ENCODE measurements at regions not wholly inside any gene's neighbourhood (a gene's known extent, or its start where the extent isn't known, plus 50 kb on each side); places are given as distances from the start of the nearest gene placed in this dataset.
"Not testable (repeated sequence)": the region's sequence is repeated elsewhere in the genome, so short reads cannot be mapped to it uniquely, and the experiment has no call there.

DNA sequence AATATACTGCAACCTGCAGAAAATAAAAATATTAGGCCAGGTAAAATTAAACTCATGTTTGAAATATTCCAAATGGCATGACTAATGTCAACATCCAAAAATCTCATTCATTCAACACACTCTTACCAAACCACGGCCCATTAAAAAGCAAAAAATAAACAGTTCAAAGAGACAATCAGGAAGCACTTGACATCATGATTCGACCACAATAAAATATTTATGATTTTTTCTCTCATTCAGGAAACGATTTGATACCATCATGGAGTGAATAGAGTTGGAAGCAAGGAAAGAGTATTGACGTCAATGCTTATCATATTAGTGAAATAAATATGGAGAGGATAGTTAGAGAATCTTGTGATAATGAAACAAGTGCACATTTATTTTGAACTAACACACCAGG, 354.1 kb downstream of the KCNJ2 start:
- Histone ChIP-seq H3K27me3 (replicated peaks; ENCODE audit: control insufficient read depth, insufficient read depth, low read length, poor library complexity, severe bottlenecking) (no peaks in the 10 kb centered on the region), H3K4me1 (ENCODE audit: control insufficient read depth, insufficient read depth, low read length, poor library complexity, severe bottlenecking) (no peaks in the 10 kb centered on the region), H3K36me3 (ENCODE audit: control insufficient read depth, insufficient read depth, low read length) (no peaks in the 10 kb centered on the region), H3K4me3 (ENCODE audit: insufficient read depth, low read depth, low read length, poor library complexity, severe bottlenecking) (no peak overlapping the region), H3K27ac (ENCODE audit: insufficient read depth, low read length, poor library complexity, severe bottlenecking) (no peak overlapping the region), H3K9me3 (ENCODE audit: control insufficient read depth, low read length) (no peaks in the 10 kb centered on the region)
- DNase-seq = no peak

DNA sequence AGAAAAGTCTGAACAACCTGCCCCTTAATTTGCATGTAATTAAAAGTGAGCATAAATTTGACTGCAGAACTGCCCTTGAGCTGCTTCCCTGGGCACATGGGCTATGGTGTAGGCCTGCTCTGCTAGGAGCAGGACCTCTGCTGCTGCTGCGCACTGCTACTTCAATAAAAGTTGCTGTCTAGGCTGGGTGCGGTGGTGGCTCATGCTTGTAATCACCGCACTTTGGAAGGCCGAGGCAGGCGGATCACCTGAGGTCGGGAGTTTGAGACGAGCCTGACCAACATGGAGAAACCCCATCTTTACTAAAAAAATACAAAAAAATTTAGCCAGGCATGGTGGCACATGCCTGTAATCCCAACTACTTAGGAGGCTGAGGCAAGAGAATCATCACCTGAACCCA, 355.7 kb downstream of the KCNJ2 start:
- not testable (repeated sequence) for H3K9me3 ChIP-seq (ENCODE audit: control insufficient read depth, low read length); H3K4me1 ChIP-seq (ENCODE audit: control insufficient read depth, insufficient read depth, low read length, poor library complexity, severe bottlenecking); H3K4me3 ChIP-seq (ENCODE audit: insufficient read depth, low read depth, low read length, poor library complexity, severe bottlenecking); H3K36me3 ChIP-seq (ENCODE audit: control insufficient read depth, insufficient read depth, low read length); H3K27me3 ChIP-seq (replicated peaks; ENCODE audit: control insufficient read depth, insufficient read depth, low read length, poor library complexity, severe bottlenecking); H3K27ac ChIP-seq (ENCODE audit: insufficient read depth, low read length, poor library complexity, severe bottlenecking); DNase-seq

DNA sequence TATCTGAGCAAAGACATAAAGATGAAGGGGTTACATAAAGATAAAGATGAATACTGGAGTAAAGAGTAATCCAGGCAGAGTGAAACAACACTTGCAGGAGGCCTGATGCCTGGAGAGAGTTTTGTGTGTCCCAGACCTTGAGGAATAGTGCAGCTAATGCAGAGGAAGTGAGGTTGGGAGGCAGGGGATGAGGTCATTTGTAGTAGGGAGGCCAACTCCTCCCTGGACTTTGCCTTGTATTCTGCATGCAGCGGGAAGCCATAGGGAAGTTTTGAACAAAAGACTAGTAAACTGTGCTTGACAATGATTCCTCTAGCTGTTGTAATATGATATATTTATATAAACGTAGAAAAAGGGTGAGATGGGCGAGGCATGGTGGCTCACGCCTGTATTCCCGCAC, 356.6 kb downstream of the KCNJ2 start:
- no peak for DNase-seq

DNA sequence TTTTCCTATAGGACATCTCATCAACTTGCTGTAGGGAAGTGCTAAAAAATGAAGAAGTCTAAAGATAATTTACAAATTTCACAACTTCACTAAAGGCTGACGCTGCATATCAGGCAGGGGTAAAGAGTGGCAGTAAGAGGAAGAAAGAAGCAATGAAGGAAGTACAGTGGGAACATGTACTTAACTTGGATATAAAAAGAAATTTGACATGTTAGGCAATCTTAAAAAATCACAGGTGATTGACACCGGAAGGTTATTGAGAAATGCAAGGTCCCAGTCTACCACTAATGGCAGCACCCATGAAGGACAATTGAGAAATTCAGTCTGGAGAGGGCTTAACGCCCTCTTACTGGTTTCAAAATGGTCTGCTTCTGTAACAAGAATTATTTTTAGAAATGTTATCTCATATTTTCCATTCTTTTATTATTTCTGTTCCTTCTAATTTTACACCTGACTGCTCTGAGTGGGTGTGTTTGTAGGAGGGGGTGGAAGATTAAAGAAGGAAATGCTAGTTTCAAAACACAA, 358.1 kb downstream of the KCNJ2 start:
- H3K4me3 ChIP-seq (ENCODE audit: insufficient read depth, low read depth, low read length, poor library complexity, severe bottlenecking) = no peak overlapping the region
- H3K36me3 ChIP-seq (ENCODE audit: control insufficient read depth, insufficient read depth, low read length) = no peaks in the 10 kb centered on the region
- H3K27ac ChIP-seq (ENCODE audit: insufficient read depth, low read length, poor library complexity, severe bottlenecking) = no peak overlapping the region
- no peaks in the 10 kb centered on the region for H3K27me3 ChIP-seq (replicated peaks; ENCODE audit: control insufficient read depth, insufficient read depth, low read length, poor library complexity, severe bottlenecking)
- no peaks in the 10 kb centered on the region for H3K4me1 ChIP-seq (ENCODE audit: control insufficient read depth, insufficient read depth, low read length, poor library complexity, severe bottlenecking)
- no peak for DNase-seq
- H3K9me3 ChIP-seq (ENCODE audit: control insufficient read depth, low read length) = no peaks in the 10 kb centered on the region

More for the DNA sequence above, 356.6 kb downstream of the KCNJ2 start:
- no peak overlapping the region for H3K4me3 ChIP-seq (ENCODE audit: insufficient read depth, low read depth, low read length, poor library complexity, severe bottlenecking)
- H3K27me3 ChIP-seq (replicated peaks; ENCODE audit: control insufficient read depth, insufficient read depth, low read length, poor library complexity, severe bottlenecking) = no peaks in the 10 kb centered on the region
- no peaks in the 10 kb centered on the region for H3K36me3 ChIP-seq (ENCODE audit: control insufficient read depth, insufficient read depth, low read length)
- no peaks in the 10 kb centered on the region for H3K4me1 ChIP-seq (ENCODE audit: control insufficient read depth, insufficient read depth, low read length, poor library complexity, severe bottlenecking)
- H3K27ac ChIP-seq (ENCODE audit: insufficient read depth, low read length, poor library complexity, severe bottlenecking) = no peak overlapping the region
- H3K9me3 ChIP-seq (ENCODE audit: control insufficient read depth, low read length) = no peaks in the 10 kb centered on the region

DNA sequence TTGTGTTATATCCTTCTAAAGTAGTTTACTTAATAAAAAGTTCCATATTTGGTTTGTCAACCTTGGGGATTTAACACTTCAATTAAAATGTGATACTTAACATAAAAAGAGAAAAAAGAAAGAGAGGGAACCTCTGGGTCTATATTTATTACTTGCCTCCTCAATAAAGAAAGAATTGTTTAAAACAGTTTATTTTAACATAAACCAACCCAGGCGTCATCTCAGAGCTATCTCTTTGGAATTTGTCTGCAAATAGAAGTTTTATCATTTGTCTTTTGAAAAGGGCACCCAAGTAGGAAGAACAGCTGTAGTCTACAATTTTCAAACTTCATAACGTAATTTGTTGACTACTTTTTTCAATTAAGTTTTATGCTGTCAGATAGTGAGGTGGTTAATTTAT, 364.1 kb downstream of the KCNJ2 start:
- Histone ChIP-seq H3K27me3 (replicated peaks; ENCODE audit: control insufficient read depth, insufficient read depth, low read length, poor library complexity, severe bottlenecking) (no peaks in the 10 kb centered on the region), H3K4me3 (ENCODE audit: insufficient read depth, low read depth, low read length, poor library complexity, severe bottlenecking) (no peak overlapping the region), H3K27ac (ENCODE audit: insufficient read depth, low read length, poor library complexity, severe bottlenecking) (no peak overlapping the region), H3K9me3 (ENCODE audit: control insufficient read depth, low read length) (no peaks in the 10 kb centered on the region), H3K4me1 (ENCODE audit: control insufficient read depth, insufficient read depth, low read length, poor library complexity, severe bottlenecking) (no peaks in the 10 kb centered on the region), H3K36me3 (ENCODE audit: control insufficient read depth, insufficient read depth, low read length) (no peaks in the 10 kb centered on the region)
- no peak for DNase-seq

DNA sequence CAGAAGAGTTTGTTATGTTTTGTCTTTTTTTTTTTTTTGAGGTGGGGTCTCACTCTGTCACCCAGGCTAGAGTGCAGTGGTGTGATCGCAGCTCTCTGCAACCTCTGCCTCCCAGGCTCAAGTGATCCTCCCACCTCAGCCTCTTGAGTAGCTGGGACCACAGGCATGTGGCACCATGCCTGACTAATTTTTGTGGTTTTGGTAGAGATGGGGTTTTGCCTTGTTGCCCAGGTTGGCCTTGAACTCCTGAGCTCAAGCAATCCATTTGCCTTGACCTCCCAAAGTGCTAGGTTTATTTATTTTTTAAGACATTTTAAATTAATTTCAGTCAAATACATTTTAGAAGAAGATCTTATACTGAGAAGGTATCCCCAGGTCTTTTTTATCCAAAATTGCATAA, 366.7 kb downstream of the KCNJ2 start:
- no peaks in the 10 kb centered on the region for H3K4me1 ChIP-seq (ENCODE audit: control insufficient read depth, insufficient read depth, low read length, poor library complexity, severe bottlenecking)
- H3K9me3 ChIP-seq (ENCODE audit: control insufficient read depth, low read length) = no peaks in the 10 kb centered on the region
- no peak overlapping the region for H3K27ac ChIP-seq (ENCODE audit: insufficient read depth, low read length, poor library complexity, severe bottlenecking)
- no peaks in the 10 kb centered on the region for H3K36me3 ChIP-seq (ENCODE audit: control insufficient read depth, insufficient read depth, low read length)
- DNase-seq = no peak
- H3K4me3 ChIP-seq (ENCODE audit: insufficient read depth, low read depth, low read length, poor library complexity, severe bottlenecking) = no peak overlapping the region
- H3K27me3 ChIP-seq (replicated peaks; ENCODE audit: control insufficient read depth, insufficient read depth, low read length, poor library complexity, severe bottlenecking) = no peaks in the 10 kb centered on the region

DNA sequence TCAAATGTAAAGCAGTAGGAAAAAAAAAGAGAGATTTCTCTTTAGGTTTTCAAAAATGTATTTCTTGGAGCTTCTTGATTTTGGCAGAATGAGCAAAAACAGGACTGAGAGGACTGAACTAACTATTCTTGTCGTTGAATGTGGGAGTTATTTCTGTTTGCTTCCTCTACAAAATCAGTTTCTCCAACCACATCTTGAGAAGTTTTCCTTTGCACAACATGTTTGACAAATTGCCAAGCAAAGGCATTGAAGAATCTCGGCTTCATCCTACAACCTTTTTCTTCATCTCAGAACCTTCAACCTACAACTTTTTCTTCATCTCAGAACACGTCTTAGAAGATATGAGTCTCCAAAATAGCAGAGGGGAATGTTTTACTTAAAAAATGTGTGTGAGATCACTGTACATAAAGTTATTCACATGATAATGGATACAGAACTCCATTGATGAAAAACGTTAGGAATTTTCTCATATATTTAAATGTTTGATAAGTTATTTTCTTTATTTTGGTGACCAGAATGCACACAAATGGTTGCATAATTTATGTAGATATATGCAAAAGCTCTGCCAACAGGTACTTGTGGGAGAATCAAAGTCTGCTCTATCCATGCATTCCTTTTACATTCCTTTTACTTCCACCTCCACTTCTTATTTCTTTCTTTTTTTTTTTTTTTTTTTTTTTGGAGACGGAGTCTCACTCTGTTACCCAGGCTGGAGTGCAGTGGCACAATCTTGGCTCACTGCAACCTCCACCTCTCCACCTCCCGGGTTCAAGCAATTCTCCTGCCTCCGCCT, 370.0 kb downstream of the KCNJ2 start:
- Histone ChIP-seq H3K4me1 (ENCODE audit: control insufficient read depth, insufficient read depth, low read length, poor library complexity, severe bottlenecking) (no peaks in the 10 kb centered on the region), H3K27me3 (replicated peaks; ENCODE audit: control insufficient read depth, insufficient read depth, low read length, poor library complexity, severe bottlenecking) (no peaks in the 10 kb centered on the region), H3K27ac (ENCODE audit: insufficient read depth, low read length, poor library complexity, severe bottlenecking) (no peak overlapping the region), H3K4me3 (ENCODE audit: insufficient read depth, low read depth, low read length, poor library complexity, severe bottlenecking) (no peak overlapping the region), H3K36me3 (ENCODE audit: control insufficient read depth, insufficient read depth, low read length) (no peaks in the 10 kb centered on the region), H3K9me3 (ENCODE audit: control insufficient read depth, low read length) (no peaks in the 10 kb centered on the region)
- no peak for DNase-seq

DNA sequence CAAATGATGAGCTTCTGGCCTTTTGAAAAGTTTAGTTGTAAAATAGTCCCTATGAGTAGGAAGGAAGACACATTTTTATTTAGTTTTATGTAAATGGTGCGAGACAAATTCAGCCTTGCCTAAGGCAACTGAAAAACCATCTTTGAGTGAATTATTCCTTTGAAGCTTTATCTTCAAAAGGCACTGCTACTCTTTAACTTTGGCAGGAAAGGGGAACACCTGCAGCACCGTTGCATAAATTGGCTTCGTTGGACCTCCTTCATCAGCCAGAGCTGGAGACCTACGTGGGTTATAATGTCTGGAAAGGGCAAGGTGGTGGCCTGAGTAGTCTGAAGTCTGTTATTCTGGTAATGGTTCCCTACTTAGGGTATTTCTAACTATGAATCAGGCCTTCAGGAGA, 373.5 kb downstream of the KCNJ2 start:
- no peak for DNase-seq
- H3K27ac ChIP-seq (ENCODE audit: insufficient read depth, low read length, poor library complexity, severe bottlenecking) = no peak overlapping the region
- no peaks in the 10 kb centered on the region for H3K4me1 ChIP-seq (ENCODE audit: control insufficient read depth, insufficient read depth, low read length, poor library complexity, severe bottlenecking)
- H3K4me3 ChIP-seq (ENCODE audit: insufficient read depth, low read depth, low read length, poor library complexity, severe bottlenecking) = no peak overlapping the region
- H3K27me3 ChIP-seq (replicated peaks; ENCODE audit: control insufficient read depth, insufficient read depth, low read length, poor library complexity, severe bottlenecking) = no peaks in the 10 kb centered on the region
- H3K9me3 ChIP-seq (ENCODE audit: control insufficient read depth, low read length) = no peaks in the 10 kb centered on the region
- H3K36me3 ChIP-seq (ENCODE audit: control insufficient read depth, insufficient read depth, low read length) = no peaks in the 10 kb centered on the region

DNA sequence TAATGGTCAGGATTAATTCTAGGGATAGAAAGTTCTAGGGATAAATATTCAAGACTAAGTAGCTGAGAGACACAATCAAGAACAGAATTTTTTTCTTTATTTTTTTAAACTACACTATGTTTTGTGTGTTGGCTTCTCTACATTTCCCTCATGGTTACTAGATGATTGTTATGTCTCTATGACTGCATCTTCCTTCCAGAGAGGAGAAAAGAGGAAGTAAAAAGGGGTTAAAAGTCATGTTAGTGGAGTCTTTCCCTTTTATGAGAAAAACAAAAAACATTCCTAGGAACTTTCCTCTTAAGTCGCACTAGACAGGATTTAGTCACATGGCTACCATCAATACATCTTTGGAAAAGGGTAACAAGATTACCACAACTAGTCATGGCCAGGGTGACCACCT, 375.0 kb downstream of the KCNJ2 start:
- DNase-seq = no peak
- H3K4me1 ChIP-seq (ENCODE audit: control insufficient read depth, insufficient read depth, low read length, poor library complexity, severe bottlenecking) = no peaks in the 10 kb centered on the region
- H3K36me3 ChIP-seq (ENCODE audit: control insufficient read depth, insufficient read depth, low read length) = no peaks in the 10 kb centered on the region
- H3K9me3 ChIP-seq (ENCODE audit: control insufficient read depth, low read length) = no peaks in the 10 kb centered on the region
- no peak overlapping the region for H3K4me3 ChIP-seq (ENCODE audit: insufficient read depth, low read depth, low read length, poor library complexity, severe bottlenecking)
- no peaks in the 10 kb centered on the region for H3K27me3 ChIP-seq (replicated peaks; ENCODE audit: control insufficient read depth, insufficient read depth, low read length, poor library complexity, severe bottlenecking)
- H3K27ac ChIP-seq (ENCODE audit: insufficient read depth, low read length, poor library complexity, severe bottlenecking) = no peak overlapping the region

DNA sequence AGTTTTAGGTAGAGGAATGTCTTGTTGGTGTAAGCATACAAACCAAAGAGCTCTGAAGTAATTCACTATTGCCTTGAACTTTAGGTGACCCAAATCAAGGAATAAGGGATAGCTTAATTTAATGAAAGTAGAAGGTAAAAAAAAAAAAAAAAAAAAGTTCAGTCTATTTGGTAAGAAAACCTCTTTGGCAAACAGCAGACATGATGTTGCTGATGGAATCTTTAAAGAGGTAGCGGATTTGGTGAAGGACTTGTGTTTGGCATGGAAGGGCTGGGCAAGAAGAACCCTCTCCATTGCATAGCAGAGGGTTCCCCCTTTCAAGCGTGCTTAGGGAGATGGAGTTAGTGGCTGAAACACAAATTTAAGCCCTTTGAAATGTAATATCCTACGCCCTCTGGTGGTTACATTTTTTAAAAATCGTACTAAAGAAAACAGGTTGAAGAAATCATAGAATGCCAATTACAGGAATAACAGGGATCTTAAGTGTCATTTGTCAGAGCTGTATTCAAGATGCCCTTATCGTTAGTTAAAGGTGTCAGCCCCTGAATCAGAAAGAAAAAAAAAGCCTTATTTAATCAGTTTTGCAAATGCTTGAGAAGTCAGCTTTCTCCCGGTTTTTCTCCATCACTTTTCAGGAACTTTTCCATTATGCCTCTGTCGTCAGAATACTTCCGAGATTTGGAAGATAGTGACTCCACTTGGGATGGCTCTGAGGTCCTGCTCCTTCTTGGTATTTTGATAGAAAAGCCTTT, 383.1 kb downstream of the KCNJ2 start:
- no peak overlapping the region for H3K27ac ChIP-seq (ENCODE audit: insufficient read depth, low read length, poor library complexity, severe bottlenecking)
- H3K36me3 ChIP-seq (ENCODE audit: control insufficient read depth, insufficient read depth, low read length) = no peaks in the 10 kb centered on the region
- no peaks in the 10 kb centered on the region for H3K4me1 ChIP-seq (ENCODE audit: control insufficient read depth, insufficient read depth, low read length, poor library complexity, severe bottlenecking)
- H3K27me3 ChIP-seq (replicated peaks; ENCODE audit: control insufficient read depth, insufficient read depth, low read length, poor library complexity, severe bottlenecking) = no peaks in the 10 kb centered on the region
- H3K4me3 ChIP-seq (ENCODE audit: insufficient read depth, low read depth, low read length, poor library complexity, severe bottlenecking) = no peak overlapping the region
- H3K9me3 ChIP-seq (ENCODE audit: control insufficient read depth, low read length) = no peaks in the 10 kb centered on the region
- no peak for DNase-seq
